ACC112 (cell line): ENCODE measurements at regions not wholly inside any gene's neighbourhood (a gene's known extent, or its start where the extent isn't known, plus 50 kb on each side); places are given as distances from the start of the nearest gene placed in this dataset.

Experiments
- H2AFZ ChIP-seq: fragments of 200-600 bp; sonication (generic); one replicate; pipeline ENCODE4 v1.6.0; 2017; ENCODE audit warnings: antibody characterized with exemption, low read length; ENCODE audit not compliant: unreplicated experiment
- H3K27ac ChIP-seq: fragments of 200-600 bp; sonication (generic); 2 replicates; pipeline ENCODE4 v1.5.1; 2014; ENCODE audit warnings: low read depth, mild to moderate bottlenecking, antibody characterized with exemption, low read length, moderate library complexity
- H3K27me3 ChIP-seq: fragments of 200-600 bp; sonication (generic); 2 replicates; pipeline ENCODE4 v1.6.1; 2014; ENCODE audit warnings: mild to moderate bottlenecking, antibody characterized with exemption, low read length, moderate library complexity, mixed read lengths; ENCODE audit not compliant: insufficient read depth
- H3K36me3 ChIP-seq: fragments of 200-600 bp; sonication (generic); 2 replicates; pipeline ENCODE4 v1.6.1; 2016; ENCODE audit warnings: mild to moderate bottlenecking, antibody characterized with exemption, low read length, moderate library complexity, mixed read lengths; ENCODE audit not compliant: insufficient read depth
- H3K4me1 ChIP-seq: fragments of 200-600 bp; sonication (generic); one replicate; pipeline ENCODE4 v1.6.1; 2016; ENCODE audit warnings: low read length, mixed read lengths; ENCODE audit not compliant: insufficient read depth, unreplicated experiment, control insufficient read depth
- H3K4me3 ChIP-seq: fragments of 200-600 bp; sonication (generic); 2 replicates; pipeline ENCODE4 v1.5.1; 2014; ENCODE audit warnings: mild to moderate bottlenecking, low read depth, low read length
- H3K79me2 ChIP-seq: fragments of 200-600 bp; sonication (generic); one replicate; pipeline ENCODE4 v1.6.0; 2016; ENCODE audit warnings: low read length; ENCODE audit not compliant: control insufficient read depth, unreplicated experiment, insufficient read depth

GRCh38 chr3:22241110-22241509 is 490.1 kb upstream of the ZNF385D start:
- Histone ChIP-seq H3K27me3 (no peaks in the 10 kb centered on the region), H3K4me1 (peaks cover 17% of the 10 kb centered on the region), H3K79me2 (no peaks in the 10 kb centered on the region), H3K36me3 (no peaks in the 10 kb centered on the region), H3K27ac (no peak overlapping the region), H2AFZ (no peak overlapping the region), H3K4me3 (no peak overlapping the region)

GRCh38 chr3:22244761-22245521 is 493.9 kb upstream of the ZNF385D start:
- Histone ChIP-seq H3K4me1 (peaks cover 22% of the 10 kb centered on the region), H3K79me2 (no peaks in the 10 kb centered on the region), H2AFZ (no peak overlapping the region), H3K36me3 (no peaks in the 10 kb centered on the region), H3K4me3 (no peak overlapping the region), H3K27me3 (no peaks in the 10 kb centered on the region), H3K27ac (peak overlapping the region; percentile 8; the same call in 1 of the 2 replicates)

- H3K27me3 ChIP-seq = no peaks in the 10 kb centered on the region
- H3K79me2 ChIP-seq = no peaks in the 10 kb centered on the region
- no peak overlapping the region for H3K27ac ChIP-seq
Observed at GRCh38 chr3:22245811-22246583, 495.0 kb upstream of the ZNF385D start.

DNA sequence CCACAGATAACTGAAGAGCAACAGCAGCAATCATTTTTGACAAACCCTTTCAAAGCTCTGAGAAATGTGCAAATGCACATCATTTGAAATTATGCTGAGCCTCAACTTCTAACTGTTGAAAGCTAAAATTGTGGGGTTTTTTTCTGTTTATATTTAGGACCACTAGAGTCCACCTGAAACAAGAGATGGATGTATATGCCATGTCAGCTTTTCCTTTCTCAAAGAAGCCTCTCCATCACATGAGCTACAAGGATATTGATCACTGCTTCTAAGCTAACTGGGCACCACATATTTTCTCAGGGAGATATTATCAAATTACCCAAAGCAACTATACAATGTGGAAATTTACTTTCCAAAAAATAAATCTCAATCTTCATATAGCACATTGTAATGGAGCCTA is 498.6 kb upstream of the ZNF385D start:
- Histone ChIP-seq H3K4me3 (no peak overlapping the region), H2AFZ (no peak overlapping the region), H3K4me1 (peaks cover 19% of the 10 kb centered on the region), H3K36me3 (no peaks in the 10 kb centered on the region), H3K27me3 (no peaks in the 10 kb centered on the region), H3K79me2 (no peaks in the 10 kb centered on the region), H3K27ac (no peak overlapping the region)

More at GRCh38 chr3:22245811-22246583, 495.0 kb upstream of the ZNF385D start:
- no peaks in the 10 kb centered on the region for H3K36me3 ChIP-seq
- peaks cover 22% of the 10 kb centered on the region for H3K4me1 ChIP-seq
- no peak overlapping the region for H3K4me3 ChIP-seq
- H2AFZ ChIP-seq = no peak overlapping the region

- H3K4me1 ChIP-seq = no peaks in the 10 kb centered on the region
Observed at GRCh38 chr3:22257252-22257651, 506.2 kb upstream of the ZNF385D start.

GRCh38 chr3:22262386-22262785 is 511.4 kb upstream of the ZNF385D start:
- H2AFZ ChIP-seq = no peak overlapping the region
- no peaks in the 10 kb centered on the region for H3K79me2 ChIP-seq
- no peak overlapping the region for H3K4me3 ChIP-seq
- peak overlapping the region; percentile 2; the same call in 1 of the 2 replicates for H3K27ac ChIP-seq
- H3K27me3 ChIP-seq = no peaks in the 10 kb centered on the region
- H3K4me1 ChIP-seq = peaks cover 16% of the 10 kb centered on the region
- no peaks in the 10 kb centered on the region for H3K36me3 ChIP-seq

More at GRCh38 chr3:22257252-22257651, 506.2 kb upstream of the ZNF385D start:
- H3K27ac ChIP-seq = no peak overlapping the region
- no peak overlapping the region for H2AFZ ChIP-seq
- no peaks in the 10 kb centered on the region for H3K36me3 ChIP-seq
- no peak overlapping the region for H3K4me3 ChIP-seq
- H3K27me3 ChIP-seq = no peaks in the 10 kb centered on the region
- H3K79me2 ChIP-seq = no peaks in the 10 kb centered on the region

DNA sequence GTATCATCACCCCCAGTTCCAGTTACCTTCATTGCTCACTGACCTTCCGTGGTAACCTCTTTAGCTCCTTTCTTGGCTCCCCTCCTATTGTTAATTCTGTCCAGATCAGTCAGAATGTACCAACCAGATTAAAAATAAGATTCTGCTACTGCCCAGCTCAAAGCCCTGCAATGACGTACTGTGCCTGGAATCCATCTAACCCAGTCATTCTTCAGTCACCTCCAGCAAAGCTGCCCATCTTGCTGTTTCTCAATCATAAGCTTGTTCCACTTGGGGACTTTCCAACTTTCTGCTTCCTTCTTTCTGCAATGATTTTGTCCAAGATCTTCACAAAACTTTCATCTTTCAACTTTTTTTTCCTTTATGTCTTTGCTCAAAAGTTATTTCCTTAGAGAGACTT is 512.0 kb upstream of the ZNF385D start:
- Histone ChIP-seq H3K4me3 (no peak overlapping the region), H3K79me2 (no peaks in the 10 kb centered on the region), H3K27ac (peak overlapping the region; percentile 32; the same call in 1 of the 2 replicates), H3K36me3 (no peaks in the 10 kb centered on the region), H3K4me1 (peaks cover 16% of the 10 kb centered on the region), H3K27me3 (no peaks in the 10 kb centered on the region), H2AFZ (no peak overlapping the region)

DNA sequence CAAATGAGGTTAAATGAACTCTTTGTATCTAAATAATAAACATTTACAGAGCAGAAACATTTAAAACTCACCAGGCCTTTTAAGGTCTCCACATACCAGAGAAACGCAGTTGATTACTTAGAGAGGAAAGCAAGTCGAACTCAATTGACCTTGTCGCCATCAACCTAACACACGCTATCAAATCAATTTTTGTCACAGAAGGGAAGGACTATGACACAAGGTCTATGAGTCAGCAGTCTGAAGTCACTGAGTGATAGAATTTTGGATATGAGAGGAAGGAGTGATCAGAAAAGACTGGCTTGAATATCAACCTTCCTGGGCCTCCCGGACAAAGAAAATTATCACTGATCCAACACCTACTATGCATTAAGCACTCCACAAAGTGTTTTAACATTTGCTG is 514.4 kb upstream of the ZNF385D start:
- no peaks in the 10 kb centered on the region for H3K79me2 ChIP-seq
- peaks cover 22% of the 10 kb centered on the region for H3K4me1 ChIP-seq
- H3K27me3 ChIP-seq = no peaks in the 10 kb centered on the region
- H2AFZ ChIP-seq = no peak overlapping the region
- no peaks in the 10 kb centered on the region for H3K36me3 ChIP-seq
- H3K4me3 ChIP-seq = no peak overlapping the region
- no peak overlapping the region for H3K27ac ChIP-seq

GRCh38 chr3:22269831-22270230 is 518.8 kb upstream of the ZNF385D start:
- no peak overlapping the region for H2AFZ ChIP-seq
- no peaks in the 10 kb centered on the region for H3K36me3 ChIP-seq
- H3K79me2 ChIP-seq = no peaks in the 10 kb centered on the region
- H3K4me1 ChIP-seq = peaks cover 6% of the 10 kb centered on the region
- no peaks in the 10 kb centered on the region for H3K27me3 ChIP-seq
- H3K27ac ChIP-seq = no peak overlapping the region
- H3K4me3 ChIP-seq = no peak overlapping the region

DNA sequence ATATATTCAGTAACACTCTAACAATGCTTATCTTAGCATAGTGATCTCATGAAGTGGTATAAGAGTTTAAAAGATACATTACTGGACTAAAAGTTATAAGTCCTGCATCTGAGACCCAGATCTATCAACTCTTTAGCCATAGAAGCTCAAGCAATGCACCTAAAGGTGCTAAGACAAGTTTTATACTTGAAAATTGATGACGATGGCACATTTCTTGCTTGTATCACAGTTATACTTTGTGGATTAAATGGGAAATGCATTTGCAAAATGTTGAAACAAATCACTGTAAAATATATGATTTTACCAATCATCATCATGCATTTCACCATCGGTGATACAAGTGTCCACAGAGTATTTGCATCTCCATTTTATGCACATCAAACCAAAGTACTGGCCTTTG is 525.3 kb upstream of the ZNF385D start:
- H3K27me3 ChIP-seq = no peaks in the 10 kb centered on the region
- H3K27ac ChIP-seq = no peak overlapping the region
- H3K4me3 ChIP-seq = no peak overlapping the region
- no peaks in the 10 kb centered on the region for H3K4me1 ChIP-seq
- H2AFZ ChIP-seq = no peak overlapping the region
- no peaks in the 10 kb centered on the region for H3K79me2 ChIP-seq
- H3K36me3 ChIP-seq = no peaks in the 10 kb centered on the region
